GM21447 (cell line): ENCODE measurements at regions not wholly inside any gene's neighbourhood (a gene's known extent, or its start where the extent isn't known, plus 50 kb on each side); places are given as distances from the start of the nearest gene placed in this dataset.

Experiments used
- ATAC-seq: cut with Tn5 transposase; IDR thresholded peaks from one replicate; pipeline ENCODE4 v1.9.1; 2021; ENCODE audit not compliant: unreplicated experiment

DNA sequence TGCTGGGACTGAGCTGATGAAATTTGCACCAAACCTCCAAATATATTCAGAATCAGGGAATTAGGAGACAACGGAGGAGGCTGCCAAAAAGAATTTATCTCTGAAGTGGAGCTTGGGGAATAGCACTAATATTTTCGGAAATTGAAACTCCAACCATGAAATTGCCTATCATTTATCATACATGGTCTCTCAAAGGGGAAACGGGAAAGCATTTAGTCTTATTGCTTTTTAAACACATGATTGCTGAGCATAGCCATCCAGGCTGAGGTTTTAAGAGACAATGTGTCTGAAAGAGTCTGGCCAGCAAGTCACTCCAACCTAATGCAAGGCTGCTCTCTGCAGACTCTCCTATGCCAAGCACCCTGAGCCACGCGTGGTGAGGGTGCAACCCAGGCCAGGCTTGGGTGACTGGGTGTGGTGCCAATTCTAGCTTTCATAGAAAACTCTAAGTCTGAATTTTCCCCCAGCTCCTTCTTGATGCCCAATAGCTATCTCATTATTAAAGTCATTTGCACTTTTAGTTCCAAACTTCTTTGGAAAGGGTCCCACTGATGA is 200.2 kb downstream of the RPLP1 start:
- no peak for ATAC-seq

DNA sequence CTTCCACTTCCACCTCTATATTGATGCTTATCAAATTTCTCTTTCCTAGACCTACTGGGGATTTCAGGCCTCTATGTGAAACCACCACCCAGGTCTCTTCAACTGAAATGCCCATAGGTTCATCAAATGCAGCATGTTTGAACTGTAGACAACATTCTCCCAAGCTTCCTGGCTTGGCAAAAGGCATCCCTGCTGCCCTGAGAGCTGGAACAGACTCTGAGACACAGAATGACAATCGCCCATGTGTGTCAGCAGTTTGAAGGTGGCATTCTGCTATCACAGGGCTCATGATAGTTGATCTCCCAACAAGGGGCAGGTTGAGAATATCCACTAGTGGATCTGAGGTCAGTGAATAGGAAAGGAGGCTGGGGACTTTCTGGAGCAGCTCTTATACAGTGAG is 200.7 kb downstream of the RPLP1 start:
- ATAC-seq = no peak

DNA sequence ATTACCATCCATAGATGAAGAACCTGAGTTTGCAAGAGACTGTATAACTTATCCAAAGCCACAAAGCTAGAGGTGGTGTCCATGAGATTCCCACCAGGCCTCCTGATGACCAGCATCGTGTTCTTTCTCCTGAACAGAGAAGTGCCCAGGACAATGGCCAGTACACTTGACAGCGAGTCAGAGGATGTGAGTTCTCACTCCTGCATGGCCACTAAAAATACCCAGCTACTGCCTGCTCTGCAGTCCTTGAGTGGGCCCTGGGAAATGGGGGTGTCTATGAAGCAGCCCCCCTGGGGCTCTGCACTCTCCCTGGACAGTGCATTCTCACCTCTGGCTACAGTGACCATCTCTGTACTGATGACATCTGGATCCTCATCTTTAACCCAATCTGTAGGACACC is 201.2 kb downstream of the RPLP1 start:
- ATAC-seq = no peak

DNA sequence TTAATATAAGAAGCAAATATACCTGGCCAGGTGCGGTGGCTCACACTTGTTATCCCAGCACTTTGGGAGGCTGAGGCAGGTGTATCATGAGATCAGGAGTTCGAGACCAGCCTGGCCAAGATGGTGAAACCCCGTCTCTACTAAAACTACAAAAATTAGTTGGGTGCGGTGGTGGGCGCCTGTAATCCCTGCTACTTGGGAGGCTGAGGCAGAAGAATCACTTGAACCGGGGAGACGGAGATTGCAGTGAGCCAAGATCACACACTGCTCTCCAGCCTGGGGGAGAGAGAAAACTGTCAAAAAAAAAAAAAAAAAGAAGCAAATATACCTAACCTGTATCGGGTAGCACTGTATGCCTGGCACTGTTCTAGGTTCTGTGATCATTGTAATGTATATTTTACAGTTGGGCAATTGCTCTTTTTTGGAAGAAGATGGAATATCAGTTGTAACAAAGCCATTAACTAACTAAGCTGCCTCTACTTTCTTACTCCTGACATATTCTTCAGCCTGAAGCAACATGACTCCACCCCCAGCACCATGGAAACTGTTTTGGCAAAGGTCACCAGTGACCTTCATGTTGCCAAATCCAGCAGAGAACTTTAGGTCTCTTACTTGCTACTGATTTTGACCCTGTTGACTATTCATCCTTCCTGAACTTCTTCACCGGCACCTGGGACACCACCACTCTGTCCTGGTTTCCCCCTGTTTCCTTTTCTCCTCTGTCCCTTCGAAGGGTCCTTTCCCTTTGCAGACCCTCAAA is 203.8 kb downstream of the RPLP1 start:
- ATAC-seq = no peak

DNA sequence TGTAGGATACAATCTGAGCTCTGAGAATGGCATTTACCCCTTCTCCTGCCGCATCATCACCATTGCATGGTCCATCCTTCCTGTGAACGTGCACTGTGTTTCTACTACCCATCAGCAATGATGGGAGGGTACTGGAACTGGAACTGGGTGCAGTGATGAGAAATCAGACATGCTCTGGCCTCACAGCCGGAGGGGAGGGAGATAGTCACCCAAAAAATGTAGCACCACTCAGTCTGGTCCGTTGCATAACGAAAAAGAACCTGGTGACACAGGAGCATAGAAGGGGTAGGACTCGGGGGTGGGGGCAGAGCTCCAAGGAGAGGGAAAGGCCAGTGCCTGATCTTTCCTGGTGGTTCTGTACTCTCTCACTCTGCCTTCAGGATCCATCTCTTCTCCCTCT is 205.0 kb downstream of the RPLP1 start:
- ATAC-seq = no peak

DNA sequence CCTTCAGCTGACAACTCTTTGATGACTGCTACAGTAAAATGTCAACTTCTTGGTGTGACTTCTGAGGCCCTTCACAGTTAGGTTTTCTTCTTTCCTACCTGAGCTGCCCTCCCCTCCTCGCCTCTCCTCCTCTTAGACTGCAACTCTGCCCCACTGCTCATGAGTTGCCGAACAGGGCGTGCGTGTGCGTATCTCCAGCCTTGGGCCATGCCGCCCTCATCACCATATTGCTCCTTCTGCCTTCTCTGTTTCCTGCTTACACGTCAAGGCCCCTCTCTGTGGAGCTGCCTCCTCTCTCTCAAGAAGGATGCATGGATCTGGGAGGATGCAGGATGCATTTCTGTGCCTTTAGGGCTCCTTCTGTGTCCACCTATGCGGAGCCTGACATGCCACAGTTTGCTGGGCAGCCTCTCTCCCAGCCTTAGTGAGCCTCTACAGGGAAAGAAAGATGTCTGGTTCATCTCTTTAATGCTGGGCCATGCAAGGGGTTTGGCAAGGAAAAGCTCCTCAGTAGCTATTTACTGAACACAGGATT is 205.9 kb downstream of the RPLP1 start:
- no peak for ATAC-seq

DNA sequence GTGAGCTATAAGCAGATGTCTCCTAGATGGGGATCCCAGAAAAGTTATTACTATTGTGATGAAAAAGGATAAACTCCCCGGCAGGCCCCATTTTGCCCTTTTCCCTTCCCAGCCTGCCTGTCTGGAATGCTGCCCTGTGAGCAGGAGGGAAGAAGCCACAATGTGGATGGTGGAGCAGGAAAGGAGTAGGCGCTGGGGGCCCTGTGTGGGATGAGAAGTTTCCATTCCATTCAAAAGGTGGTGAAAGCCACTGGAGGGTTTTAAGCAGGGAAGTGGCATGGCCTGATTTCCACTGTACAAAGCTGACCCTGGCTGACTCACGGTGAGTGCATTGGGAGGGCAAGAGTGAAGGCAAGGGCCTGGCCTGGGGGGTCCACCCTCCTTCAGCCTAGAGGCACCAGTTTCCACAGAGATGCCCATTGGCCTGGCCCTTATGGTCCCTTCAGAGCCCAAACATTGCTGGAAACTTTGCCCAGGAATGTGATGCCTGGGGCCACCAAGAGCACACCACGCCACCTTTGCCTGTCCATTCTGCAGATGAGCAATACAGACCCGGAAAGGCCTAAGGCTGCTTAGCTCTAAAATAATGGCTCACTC is 206.9 kb downstream of the RPLP1 start:
- ATAC-seq = no peak

DNA sequence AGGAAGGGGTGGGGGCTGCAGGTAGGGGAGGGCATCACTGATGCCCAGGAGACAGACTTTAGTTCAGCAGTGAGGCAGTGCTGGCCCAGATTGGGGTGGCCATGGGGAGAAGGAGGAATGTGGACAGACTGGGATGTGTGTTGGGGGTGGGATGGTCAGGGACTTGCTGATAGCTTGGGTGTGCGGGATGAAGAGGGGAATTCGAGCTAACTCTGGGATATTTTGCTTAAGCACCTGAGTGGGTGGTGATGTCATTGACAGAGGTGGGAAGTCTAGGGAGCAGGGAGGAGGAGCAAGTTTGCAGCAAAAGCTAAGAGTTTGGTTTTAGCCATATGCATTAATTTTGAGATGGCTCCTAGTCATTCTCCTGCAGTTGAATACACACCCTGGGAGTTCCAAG is 207.5 kb downstream of the RPLP1 start:
- no peak for ATAC-seq

DNA sequence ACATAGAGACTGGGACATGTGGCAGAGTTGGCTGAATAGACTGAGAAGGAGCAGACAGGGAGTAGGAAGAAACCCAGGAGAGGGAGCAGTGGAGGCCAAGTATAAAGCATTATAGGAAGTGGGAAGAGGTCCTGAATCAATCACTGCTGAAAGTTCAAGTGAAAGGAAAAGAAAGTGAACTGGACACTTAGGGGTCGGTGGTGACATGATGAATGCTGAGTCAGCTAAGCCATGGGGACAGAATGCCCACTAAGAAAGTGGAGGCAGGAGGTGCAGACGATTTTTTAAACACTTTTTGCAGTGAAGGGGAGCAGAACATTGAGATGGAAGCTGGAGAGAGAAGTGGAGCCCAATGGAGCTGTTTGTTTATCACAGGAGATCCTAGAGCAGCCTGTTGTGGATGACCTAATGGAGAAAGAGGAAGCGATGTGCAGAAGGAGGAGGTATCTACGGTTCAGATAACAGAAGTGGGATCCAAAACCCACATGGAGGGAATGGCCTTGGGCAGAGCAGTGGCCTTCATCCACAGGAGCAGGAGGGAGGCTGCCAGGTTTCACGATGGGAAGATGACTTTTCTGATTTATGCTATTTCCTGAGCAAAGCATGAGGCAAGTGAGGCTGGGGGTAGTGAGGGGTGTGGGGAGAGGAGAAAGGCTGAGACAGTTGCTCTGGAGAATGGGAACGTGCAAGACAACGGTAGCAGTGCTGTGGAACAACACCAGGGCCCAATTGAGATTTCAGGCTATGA is 208.2 kb downstream of the RPLP1 start:
- ATAC-seq = no peak

DNA sequence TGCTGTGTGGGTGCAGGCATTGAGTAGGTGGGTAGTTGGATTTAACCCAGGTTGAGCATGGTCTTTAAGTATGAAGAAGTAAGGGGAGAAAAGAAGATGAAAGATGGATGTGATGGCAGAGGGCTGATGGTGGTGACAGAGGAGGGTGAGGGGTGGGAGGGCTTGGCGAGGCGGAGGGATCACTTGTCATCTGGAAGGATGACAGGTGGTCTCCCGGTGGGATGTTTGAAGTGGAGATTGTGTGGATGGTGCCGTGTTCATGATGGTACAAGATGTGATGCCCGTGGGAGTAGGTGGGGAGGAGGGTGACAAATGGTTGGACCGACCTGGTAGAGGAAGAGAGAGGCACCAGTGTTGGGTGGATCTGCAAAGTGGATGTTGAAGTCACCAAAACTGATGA is 208.8 kb downstream of the RPLP1 start:
- no peak for ATAC-seq

DNA sequence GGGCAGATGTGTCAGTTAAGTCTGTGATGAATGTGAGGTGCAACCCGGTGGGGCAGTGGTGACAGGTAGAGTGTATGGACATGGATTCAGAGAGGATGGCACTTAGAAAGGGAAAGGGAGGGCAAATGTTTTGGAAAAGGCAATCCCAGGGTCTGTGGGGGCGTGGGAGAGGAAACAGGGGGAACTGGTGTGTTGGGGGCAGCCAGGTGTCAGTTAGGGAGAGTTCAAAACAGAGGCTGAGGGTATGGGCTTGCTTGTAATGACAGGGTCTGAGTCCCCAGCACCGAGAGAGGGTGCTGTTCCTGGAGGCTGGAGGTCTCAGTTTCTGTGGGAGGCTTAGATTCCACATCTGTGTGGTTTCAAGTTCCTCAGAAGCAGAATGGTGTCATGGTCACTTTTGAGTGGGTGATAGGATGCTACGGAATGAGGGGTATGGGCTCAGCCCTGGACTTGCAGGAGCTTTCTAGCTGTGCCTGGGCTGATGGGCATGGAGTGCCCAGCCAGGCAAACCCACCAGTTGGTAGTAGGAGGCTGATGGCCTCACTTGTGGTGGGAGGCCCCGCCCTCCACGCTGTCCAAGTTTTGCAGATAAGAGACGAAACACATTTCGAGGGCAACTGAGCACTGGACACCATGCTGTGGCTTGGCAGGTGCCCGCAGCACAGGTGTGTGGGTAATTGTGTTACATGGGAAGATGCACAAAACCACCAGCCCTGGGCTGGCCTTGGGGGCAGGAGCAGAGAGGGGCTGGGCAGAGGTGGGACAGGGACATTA is 209.4 kb downstream of the RPLP1 start:
- no peak for ATAC-seq

DNA sequence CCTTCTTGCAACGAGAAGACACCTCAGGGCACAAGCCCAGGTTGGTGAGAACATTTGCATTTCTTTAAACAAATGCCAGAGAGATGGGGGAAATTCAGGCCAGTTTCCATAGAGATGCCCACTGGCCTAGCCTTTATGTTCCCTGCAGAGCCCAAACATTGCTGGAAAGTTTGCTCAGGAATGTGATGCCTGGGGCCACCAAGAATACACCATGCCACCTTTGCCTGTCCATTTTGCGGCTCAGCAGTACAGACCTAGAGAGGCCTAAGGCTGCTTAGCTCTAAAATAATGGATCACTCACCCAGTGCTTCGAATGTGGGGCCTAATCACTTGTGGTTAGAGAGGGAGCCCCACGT is 210.0 kb downstream of the RPLP1 start:
- ATAC-seq = no peak

DNA sequence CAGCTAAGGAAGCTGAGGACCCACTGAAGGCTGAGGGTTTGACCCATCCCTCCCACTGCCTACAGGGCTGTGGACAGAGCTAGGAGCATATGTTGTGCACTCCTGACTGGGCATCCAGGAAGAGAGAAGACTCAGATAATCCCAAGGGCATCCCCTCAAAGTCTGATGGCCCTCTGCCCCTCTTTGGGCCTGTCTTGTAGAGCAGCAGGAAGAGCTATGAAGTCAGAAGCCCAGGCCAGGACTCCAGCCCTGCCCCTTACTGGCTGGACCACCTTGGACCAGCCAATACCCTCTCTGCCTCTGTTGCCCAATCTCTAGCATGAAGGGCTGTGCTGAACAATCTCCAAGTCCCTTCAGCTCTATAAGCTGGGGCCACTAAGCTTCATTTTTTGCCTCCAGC is 210.8 kb downstream of the RPLP1 start:
- no peak for ATAC-seq

DNA sequence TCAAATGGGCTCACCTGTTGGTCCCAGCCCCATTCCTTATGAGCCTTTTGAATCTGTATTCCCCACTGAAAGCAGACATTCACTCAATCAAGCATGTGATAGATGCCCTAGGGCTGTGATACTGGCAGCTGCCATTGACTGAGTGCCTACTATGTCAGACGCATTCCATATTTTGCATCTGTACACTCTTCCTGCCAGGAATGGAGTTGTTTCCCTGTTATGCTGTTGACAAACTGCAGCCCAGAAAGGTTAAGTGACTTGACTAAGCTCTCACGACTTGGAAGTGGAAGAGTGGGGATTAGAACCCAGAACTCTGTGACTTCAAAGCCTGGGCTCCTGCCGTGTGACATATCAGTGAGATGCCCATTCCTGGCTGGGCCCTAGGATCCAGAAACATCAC is 211.4 kb downstream of the RPLP1 start:
- no peak for ATAC-seq

DNA sequence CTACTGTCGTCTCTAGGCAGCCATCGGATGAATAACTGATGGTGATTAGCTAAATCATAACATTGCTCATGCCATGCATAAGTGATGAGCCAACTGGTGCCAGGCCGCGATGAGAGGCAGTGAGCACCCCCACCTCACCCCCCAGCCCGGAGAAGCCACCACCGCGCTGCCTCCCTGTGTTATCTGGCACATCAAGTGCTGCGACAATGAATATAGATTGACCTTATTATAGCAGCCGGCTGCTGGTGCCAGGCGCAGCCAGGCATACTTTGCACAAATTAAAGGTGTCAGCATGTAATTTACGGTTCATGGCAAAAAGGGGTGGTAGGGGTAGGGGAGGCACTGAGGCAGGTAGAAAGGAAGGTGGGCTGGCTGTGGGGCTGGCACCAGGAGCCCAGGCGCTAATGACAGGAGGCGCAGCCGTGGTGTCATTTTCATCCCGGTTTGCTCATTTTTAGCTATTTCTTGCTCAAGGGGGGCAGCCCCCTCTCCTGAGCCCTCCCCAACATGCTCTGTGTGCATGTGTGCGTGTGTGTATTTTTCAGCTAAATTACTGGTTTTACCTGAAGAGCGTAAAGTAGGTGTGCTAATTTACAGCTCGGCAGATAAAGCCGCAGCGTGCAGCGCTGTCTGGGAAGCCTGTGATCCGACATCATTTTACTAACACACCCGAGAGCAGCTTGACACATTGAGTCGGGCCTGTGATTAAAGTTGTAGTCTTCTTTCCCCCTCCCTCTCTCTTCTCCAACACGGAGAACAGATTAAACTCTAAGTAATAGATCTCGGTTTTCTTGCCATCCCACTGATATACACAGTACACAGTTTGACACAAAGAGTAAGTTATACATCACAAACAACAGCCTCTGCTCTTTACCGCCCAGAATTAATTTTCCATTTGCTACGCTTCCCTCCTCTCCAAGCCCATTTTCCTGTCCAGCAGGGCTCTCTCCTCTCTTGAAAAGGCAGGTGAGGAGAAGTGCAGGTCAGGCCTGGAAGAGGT is 212.3 kb downstream of the RPLP1 start:
- ATAC-seq = no peak

DNA sequence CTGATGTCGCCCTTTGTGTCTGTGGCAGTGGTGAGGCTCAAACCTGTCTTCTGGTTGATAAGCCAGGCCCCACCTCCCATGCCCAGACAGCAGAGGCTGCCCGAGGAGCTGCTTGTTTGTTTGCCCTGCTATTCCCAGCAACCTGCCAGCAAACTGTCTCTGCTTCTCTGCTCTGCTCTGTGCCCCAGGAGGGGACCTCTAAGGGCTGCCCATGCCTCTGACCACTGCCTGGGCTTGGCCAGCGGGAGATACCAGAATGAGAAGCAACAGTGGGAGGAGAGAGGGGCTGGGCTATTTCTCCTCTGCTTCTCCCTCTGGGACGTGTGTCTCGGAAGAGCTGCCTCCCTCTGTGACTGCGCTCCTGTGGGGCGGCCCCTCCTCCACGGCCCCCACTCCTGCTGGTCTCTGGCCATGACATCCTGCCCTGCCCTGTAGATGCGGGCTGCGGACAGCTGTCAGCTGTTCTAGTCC is 213.1 kb downstream of the RPLP1 start:
- ATAC-seq = no peak

DNA sequence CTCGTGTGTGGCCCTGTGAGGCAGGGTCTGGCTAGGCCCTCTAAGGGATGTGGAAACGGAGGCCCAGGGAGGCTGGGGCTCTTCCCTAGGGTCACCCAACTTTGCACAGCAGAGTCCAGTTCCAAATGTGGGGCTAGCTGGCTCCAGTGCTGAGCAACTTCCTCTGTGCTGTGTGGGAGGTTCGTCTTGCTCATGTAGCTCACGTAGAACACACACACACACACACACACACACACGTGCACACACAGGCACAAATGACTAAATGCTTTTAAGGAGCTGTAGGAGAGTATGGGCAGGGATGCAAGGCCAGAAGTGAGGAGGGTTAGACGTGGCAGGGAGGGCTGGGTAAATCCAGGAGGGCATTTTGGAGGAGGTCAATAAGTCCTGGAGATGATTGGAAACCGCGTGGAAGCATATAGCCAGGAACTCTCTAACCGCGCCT is 213.8 kb downstream of the RPLP1 start:
- ATAC-seq = peak; percentile 4

DNA sequence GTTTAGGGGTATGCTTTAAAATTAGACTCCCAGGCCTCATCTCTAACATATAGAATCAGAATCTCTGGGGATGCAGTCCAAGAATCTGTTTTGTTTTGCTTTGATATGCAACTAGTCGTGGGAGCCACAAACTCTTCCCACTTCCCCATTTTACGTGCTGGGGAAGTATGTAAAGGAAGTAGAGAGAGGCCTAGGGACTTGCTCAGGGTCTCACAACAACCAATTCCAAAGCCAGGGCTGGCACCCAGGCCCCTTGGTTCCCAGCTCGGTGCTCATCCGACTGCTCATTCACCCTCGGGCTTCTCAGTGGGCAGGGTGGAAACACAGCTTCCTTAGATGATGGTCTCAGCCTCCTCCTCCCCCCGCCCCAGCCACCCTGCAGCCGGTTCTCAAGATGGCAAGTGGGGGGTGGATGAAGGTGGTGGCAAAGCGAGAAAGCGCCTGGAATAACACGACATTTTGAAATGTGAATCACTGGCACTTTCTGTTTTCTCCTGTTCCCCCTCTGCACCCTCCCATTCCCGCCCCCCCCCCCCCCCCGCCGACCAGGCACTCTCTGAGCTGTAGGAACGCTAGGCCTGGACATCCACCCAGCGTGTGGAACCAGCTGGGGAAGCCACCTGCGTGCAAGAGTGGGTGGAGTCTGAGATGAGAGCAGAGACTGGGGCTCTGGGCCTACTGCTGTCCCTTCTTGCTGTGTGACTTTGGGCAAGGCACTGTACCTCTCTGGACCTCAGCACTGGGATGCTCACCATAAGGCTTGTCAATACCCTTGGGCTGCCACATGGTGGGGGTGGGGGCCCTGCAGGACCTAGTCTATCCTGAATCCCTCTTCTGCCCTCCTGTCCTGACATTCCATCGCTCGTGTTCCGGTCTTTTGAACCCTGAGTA is 214.5 kb downstream of the RPLP1 start:
- peak; percentile 41 for ATAC-seq
